Astrocyte (in vitro differentiated cells and primary cell): ENCODE measurements at regions not wholly inside any gene's neighbourhood (a gene's known extent, or its start where the extent isn't known, plus 50 kb on each side); places are given as distances from the start of the nearest gene placed in this dataset.

Source experiments
- EZH2 ChIP-seq: IDR thresholded peaks from 2 replicates; pipeline ENCODE4 v1.6.1; 2012; ENCODE audit warnings: mild to moderate bottlenecking, low read length, inconsistent platforms; ENCODE audit not compliant: insufficient read depth
- TF ChIP-seq, protein P1 (sequence below): IDR thresholded peaks from 2 replicates; pipeline ENCODE4 v1.5.1; 2011; ENCODE audit warnings: low read depth, mild to moderate bottlenecking, inconsistent platforms, low read length, moderate library complexity; ENCODE audit not compliant: insufficient read depth

DNA sequence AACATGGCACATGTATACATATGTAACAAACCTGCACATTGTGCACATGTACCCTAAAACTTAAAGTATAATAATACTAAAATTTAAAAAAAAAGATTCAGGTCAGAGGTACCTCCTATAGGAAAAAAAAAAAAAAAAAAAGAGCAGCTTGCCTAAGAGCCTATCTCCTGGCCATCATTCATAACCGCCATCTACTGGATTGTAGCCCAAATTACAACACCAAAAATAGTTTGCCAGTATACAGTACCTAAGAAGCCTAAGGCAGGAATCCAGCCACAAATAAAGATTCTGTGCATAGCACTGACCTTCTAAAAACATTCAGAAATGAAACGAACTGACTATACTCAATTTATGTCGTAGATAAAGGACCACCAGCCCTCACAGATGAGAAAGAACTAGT, 438.4 kb upstream of the ADGRB3 start:
- TF ChIP-seq, protein P1, sequence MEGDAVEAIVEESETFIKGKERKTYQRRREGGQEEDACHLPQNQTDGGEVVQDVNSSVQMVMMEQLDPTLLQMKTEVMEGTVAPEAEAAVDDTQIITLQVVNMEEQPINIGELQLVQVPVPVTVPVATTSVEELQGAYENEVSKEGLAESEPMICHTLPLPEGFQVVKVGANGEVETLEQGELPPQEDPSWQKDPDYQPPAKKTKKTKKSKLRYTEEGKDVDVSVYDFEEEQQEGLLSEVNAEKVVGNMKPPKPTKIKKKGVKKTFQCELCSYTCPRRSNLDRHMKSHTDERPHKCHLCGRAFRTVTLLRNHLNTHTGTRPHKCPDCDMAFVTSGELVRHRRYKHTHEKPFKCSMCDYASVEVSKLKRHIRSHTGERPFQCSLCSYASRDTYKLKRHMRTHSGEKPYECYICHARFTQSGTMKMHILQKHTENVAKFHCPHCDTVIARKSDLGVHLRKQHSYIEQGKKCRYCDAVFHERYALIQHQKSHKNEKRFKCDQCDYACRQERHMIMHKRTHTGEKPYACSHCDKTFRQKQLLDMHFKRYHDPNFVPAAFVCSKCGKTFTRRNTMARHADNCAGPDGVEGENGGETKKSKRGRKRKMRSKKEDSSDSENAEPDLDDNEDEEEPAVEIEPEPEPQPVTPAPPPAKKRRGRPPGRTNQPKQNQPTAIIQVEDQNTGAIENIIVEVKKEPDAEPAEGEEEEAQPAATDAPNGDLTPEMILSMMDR, result peak; percentile 8
- no peak for TF ChIP-seq EZH2
